Liver (tissue), 3 donors: ENCODE measurements at regions not wholly inside any gene's neighbourhood (a gene's known extent, or its start where the extent isn't known, plus 50 kb on each side); places are given as distances from the start of the nearest gene placed in this dataset.

Experiments used
- GABPA ChIP-seq, 2 donors: IDR thresholded peaks in 1 of 2; conservative IDR thresholded peaks in 1 of 2; 2 replicates each; pipeline ENCODE4 v1.6.1; 2016; ENCODE audit warnings: antibody characterized with exemption in 2 of 2, mild to moderate bottlenecking in 1 of 2, moderate library complexity in 1 of 2
- JUND ChIP-seq, 2 donors: IDR thresholded peaks; 2 replicates each; pipeline ENCODE4 v1.6.1; 2016; ENCODE audit warnings: antibody characterized with exemption in 2 of 2
- NR2F2 ChIP-seq: IDR thresholded peaks from 2 replicates; pipeline ENCODE4 v1.6.1; 2016; ENCODE audit warnings: antibody characterized with exemption
- RAD21 ChIP-seq, 2 donors: IDR thresholded peaks; 2 replicates each; pipeline ENCODE4 v1.6.1; 2016; ENCODE audit warnings: antibody characterized with exemption in 2 of 2, mild to moderate bottlenecking in 2 of 2
- RXRA ChIP-seq, 2 donors: IDR thresholded peaks; 2 replicates each; pipeline ENCODE4 v1.6.1; 2017 to 2018; ENCODE audit warnings: antibody characterized with exemption in 2 of 2, mild to moderate bottlenecking in 1 of 2
- TF ChIP-seq, protein P1 (sequence below): fragments of 150-350 bp; IDR thresholded peaks from 2 replicates; pipeline ENCODE4 v1.5.1; 2017; ENCODE audit warnings: improper control_type of control experiment, low read depth, low read length; ENCODE audit not compliant: missing input control
- TF ChIP-seq, protein P2 (sequence below): IDR thresholded peaks from 2 replicates; pipeline ENCODE4 v1.6.1; 2016; ENCODE audit warnings: antibody characterized with exemption
- TF ChIP-seq, protein P3 (sequence below): IDR thresholded peaks from 2 replicates; pipeline ENCODE4 v1.6.1; 2016; ENCODE audit warnings: antibody characterized with exemption
- donor health status: healthy.
- donor health status: healthy.

DNA sequence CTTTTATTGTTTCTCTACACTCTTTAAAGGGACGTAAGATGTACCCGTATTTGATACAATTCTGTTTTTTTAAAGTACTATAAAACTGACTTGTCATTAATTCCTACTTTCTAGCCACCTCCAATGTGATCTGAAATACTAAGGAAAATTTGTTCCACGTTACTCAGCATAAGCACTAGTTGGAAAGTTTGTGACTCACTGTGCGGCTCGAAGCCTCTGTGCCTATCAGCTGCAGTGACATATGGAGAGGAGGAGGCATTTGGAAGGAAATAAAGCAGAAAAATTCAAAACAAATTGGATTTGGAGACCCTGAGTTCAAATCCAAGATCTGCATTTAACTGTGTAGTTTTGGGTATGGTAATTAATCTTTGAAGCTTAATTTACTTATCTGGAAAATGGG is 339.3 kb downstream of the BRINP1 start:
- TF ChIP-seq, protein P1, sequence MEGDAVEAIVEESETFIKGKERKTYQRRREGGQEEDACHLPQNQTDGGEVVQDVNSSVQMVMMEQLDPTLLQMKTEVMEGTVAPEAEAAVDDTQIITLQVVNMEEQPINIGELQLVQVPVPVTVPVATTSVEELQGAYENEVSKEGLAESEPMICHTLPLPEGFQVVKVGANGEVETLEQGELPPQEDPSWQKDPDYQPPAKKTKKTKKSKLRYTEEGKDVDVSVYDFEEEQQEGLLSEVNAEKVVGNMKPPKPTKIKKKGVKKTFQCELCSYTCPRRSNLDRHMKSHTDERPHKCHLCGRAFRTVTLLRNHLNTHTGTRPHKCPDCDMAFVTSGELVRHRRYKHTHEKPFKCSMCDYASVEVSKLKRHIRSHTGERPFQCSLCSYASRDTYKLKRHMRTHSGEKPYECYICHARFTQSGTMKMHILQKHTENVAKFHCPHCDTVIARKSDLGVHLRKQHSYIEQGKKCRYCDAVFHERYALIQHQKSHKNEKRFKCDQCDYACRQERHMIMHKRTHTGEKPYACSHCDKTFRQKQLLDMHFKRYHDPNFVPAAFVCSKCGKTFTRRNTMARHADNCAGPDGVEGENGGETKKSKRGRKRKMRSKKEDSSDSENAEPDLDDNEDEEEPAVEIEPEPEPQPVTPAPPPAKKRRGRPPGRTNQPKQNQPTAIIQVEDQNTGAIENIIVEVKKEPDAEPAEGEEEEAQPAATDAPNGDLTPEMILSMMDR, result no peak
- TF ChIP-seq RAD21 (IDR thresholded peaks at IDR 0.05) (no peak), JUND (IDR thresholded peaks at IDR 0.05) (no peak), NR2F2 (no peak), GABPA (IDR thresholded peaks at IDR 0.05 in 1 of 2, conservative IDR thresholded peaks at IDR 0.05 in 1 of 2) (no peak), RXRA (IDR thresholded peaks at IDR 0.05) (no peak)
- TF ChIP-seq, protein P2, sequence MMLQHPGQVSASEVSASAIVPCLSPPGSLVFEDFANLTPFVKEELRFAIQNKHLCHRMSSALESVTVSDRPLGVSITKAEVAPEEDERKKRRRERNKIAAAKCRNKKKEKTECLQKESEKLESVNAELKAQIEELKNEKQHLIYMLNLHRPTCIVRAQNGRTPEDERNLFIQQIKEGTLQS, result no peak
- TF ChIP-seq, protein P3, sequence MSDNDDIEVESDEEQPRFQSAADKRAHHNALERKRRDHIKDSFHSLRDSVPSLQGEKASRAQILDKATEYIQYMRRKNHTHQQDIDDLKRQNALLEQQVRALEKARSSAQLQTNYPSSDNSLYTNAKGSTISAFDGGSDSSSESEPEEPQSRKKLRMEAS, result no peak
